ENCODE measurements at regions not wholly inside any gene's neighbourhood (a gene's known extent, or its start where the extent isn't known, plus 50 kb on each side); places are given as distances from the start of the nearest gene placed in this dataset.

- no peaks in the 10 kb centered on the region for H3K9me3 ChIP-seq (ENCODE audit: insufficient read depth, low read depth, low read length)
- no peaks in the 10 kb centered on the region for H3K27me3 ChIP-seq (ENCODE audit: insufficient read depth, low read length, poor library complexity, severe bottlenecking)
- H2AFZ ChIP-seq (ENCODE audit: low read length) = no peak overlapping the region
- H3K4me2 ChIP-seq (ENCODE audit: low read depth, low read length, poor library complexity, severe bottlenecking) = no peak overlapping the region
- H3K4me3 ChIP-seq (ENCODE audit: low read length, poor library complexity, severe bottlenecking) = no peak overlapping the region
- no peaks in the 10 kb centered on the region for H3K4me1 ChIP-seq (ENCODE audit: insufficient read depth, low read length, poor library complexity, severe bottlenecking)
- no peak overlapping the region for H3K9ac ChIP-seq (ENCODE audit: low read depth, low read length, poor library complexity, severe bottlenecking)
- no peaks in the 10 kb centered on the region for H4K20me1 ChIP-seq (ENCODE audit: insufficient read depth, low read length, poor library complexity, severe bottlenecking)
- TF ChIP-seq CTCF (conservative IDR thresholded peaks at IDR 0.05; ENCODE audit: low read length) (no peak), EZH2phosphoT487 (IDR thresholded peaks at IDR 0.05; ENCODE audit: borderline replicate concordance) (no peak)
- H3K36me3 ChIP-seq (ENCODE audit: insufficient read depth, low read length) = no peaks in the 10 kb centered on the region
- H3F3A ChIP-seq (ENCODE audit: low read depth) = no peaks in the 10 kb centered on the region
- H3K79me2 ChIP-seq (ENCODE audit: insufficient read depth, low read length) = no peaks in the 10 kb centered on the region
- no peaks in the 10 kb centered on the region for H3K9me2 ChIP-seq (replicated peaks; ENCODE audit: low read depth, low read length)
These were observed 356.5 kb upstream of the ZNF32 start for GRCh38 chr10:44004913-44005787.

- no peak overlapping the region for H2AFZ ChIP-seq (ENCODE audit: low read length)
- H3K4me2 ChIP-seq (ENCODE audit: low read depth, low read length, poor library complexity, severe bottlenecking) = no peak overlapping the region
These were observed 349.5 kb upstream of the ZNF32 start for GRCh38 chr10:43998021-43998809.

GRCh38 chr10:43997330-43997729 lies 348.6 kb upstream of the ZNF32 start:
- no peak overlapping the region for H3K4me2 ChIP-seq (ENCODE audit: low read depth, low read length, poor library complexity, severe bottlenecking)
- H2AFZ ChIP-seq (ENCODE audit: low read length) = no peak overlapping the region
- no peaks in the 10 kb centered on the region for H3K36me3 ChIP-seq (ENCODE audit: insufficient read depth, low read length)
- H3K4me1 ChIP-seq (ENCODE audit: insufficient read depth, low read length, poor library complexity, severe bottlenecking) = no peaks in the 10 kb centered on the region
- H3K9me2 ChIP-seq (replicated peaks; ENCODE audit: low read depth, low read length) = no peaks in the 10 kb centered on the region
- no peak overlapping the region for H3K4me3 ChIP-seq (ENCODE audit: low read length, poor library complexity, severe bottlenecking)
- H3K9ac ChIP-seq (ENCODE audit: low read depth, low read length, poor library complexity, severe bottlenecking) = no peak overlapping the region
- peaks cover 4% of the 10 kb centered on the region; the same call in 1 of the 2 replicates for H3K9me3 ChIP-seq (ENCODE audit: insufficient read depth, low read depth, low read length)
- no peaks in the 10 kb centered on the region for H3K27me3 ChIP-seq (ENCODE audit: insufficient read depth, low read length, poor library complexity, severe bottlenecking)
- H4K20me1 ChIP-seq (ENCODE audit: insufficient read depth, low read length, poor library complexity, severe bottlenecking) = no peaks in the 10 kb centered on the region
- TF ChIP-seq EZH2phosphoT487 (IDR thresholded peaks at IDR 0.05; ENCODE audit: borderline replicate concordance) = no peak
- TF ChIP-seq CTCF (conservative IDR thresholded peaks at IDR 0.05; ENCODE audit: low read length) = no peak
- no peaks in the 10 kb centered on the region for H3K79me2 ChIP-seq (ENCODE audit: insufficient read depth, low read length)
- no peaks in the 10 kb centered on the region for H3F3A ChIP-seq (ENCODE audit: low read depth)

More at GRCh38 chr10:43998021-43998809, 349.5 kb upstream of the ZNF32 start:
- H3K27me3 ChIP-seq (ENCODE audit: insufficient read depth, low read length, poor library complexity, severe bottlenecking) = no peaks in the 10 kb centered on the region
- no peaks in the 10 kb centered on the region for H3K36me3 ChIP-seq (ENCODE audit: insufficient read depth, low read length)
- H3K9me2 ChIP-seq (replicated peaks; ENCODE audit: low read depth, low read length) = no peaks in the 10 kb centered on the region
- H3K4me1 ChIP-seq (ENCODE audit: insufficient read depth, low read length, poor library complexity, severe bottlenecking) = no peaks in the 10 kb centered on the region
- no peaks in the 10 kb centered on the region for H4K20me1 ChIP-seq (ENCODE audit: insufficient read depth, low read length, poor library complexity, severe bottlenecking)
- no peaks in the 10 kb centered on the region for H3K79me2 ChIP-seq (ENCODE audit: insufficient read depth, low read length)
- no peak overlapping the region for H3K9ac ChIP-seq (ENCODE audit: low read depth, low read length, poor library complexity, severe bottlenecking)
- no peak for TF ChIP-seq CTCF (conservative IDR thresholded peaks at IDR 0.05; ENCODE audit: low read length)
- no peak for TF ChIP-seq EZH2phosphoT487 (IDR thresholded peaks at IDR 0.05; ENCODE audit: borderline replicate concordance)
- no peaks in the 10 kb centered on the region for H3F3A ChIP-seq (ENCODE audit: low read depth)
- peaks cover under 1% of the 10 kb centered on the region; the same call in 1 of the 2 replicates for H3K9me3 ChIP-seq (ENCODE audit: insufficient read depth, low read depth, low read length)
- H3K4me3 ChIP-seq (ENCODE audit: low read length, poor library complexity, severe bottlenecking) = no peak overlapping the region
